Osteocyte (in vitro differentiated cells): ENCODE measurements at regions not wholly inside any gene's neighbourhood (a gene's known extent, or its start where the extent isn't known, plus 50 kb on each side); places are given as distances from the start of the nearest gene placed in this dataset.

Experiments used
- DNase-seq: peaks from one replicate; pipeline ENCODE4 v3.0.0; 2021; ENCODE audit warnings: mixed read lengths; ENCODE audit not compliant: unreplicated experiment; ENCODE audit errors: extremely low spot score
- H3K27ac Mint-ChIP-seq: one replicate; pipeline ENCODE4 v1.8.0; 2021; ENCODE audit warnings: mild to moderate bottlenecking, mixed read lengths; ENCODE audit not compliant: unreplicated experiment
- H3K27me3 Mint-ChIP-seq: one replicate; pipeline ENCODE4 v1.8.0; 2021; ENCODE audit warnings: mixed read lengths; ENCODE audit not compliant: unreplicated experiment
- H3K36me3 Mint-ChIP-seq: one replicate; pipeline ENCODE4 v1.8.0; 2021; ENCODE audit warnings: mixed read lengths; ENCODE audit not compliant: unreplicated experiment
- H3K4me1 Mint-ChIP-seq: one replicate; pipeline ENCODE4 v1.8.0; 2021; ENCODE audit warnings: mixed read lengths; ENCODE audit not compliant: unreplicated experiment
- H3K4me3 Mint-ChIP-seq: one replicate; pipeline ENCODE4 v1.8.0; 2021; ENCODE audit warnings: mild to moderate bottlenecking, moderate library complexity, mixed read lengths; ENCODE audit not compliant: unreplicated experiment
- H3K9me3 Mint-ChIP-seq: one replicate; pipeline ENCODE4 v1.8.0; 2021; ENCODE audit warnings: mixed read lengths; ENCODE audit not compliant: unreplicated experiment
- CTCF ChIP-seq: fragments of 200-600 bp; sonication (generic); IDR thresholded peaks from 2 replicates; pipeline ENCODE4 v1.5.0; 2021; ENCODE audit warnings: antibody characterized with exemption, mild to moderate bottlenecking, moderate library complexity

GRCh38 chr4:177194906-177195305 lies 114.8 kb upstream of the NEIL3 start:
- no peak for TF ChIP-seq CTCF
- no peaks in the 10 kb centered on the region for H3K36me3 Mint-ChIP-seq
- peaks cover 2% of the 10 kb centered on the region for H3K27me3 Mint-ChIP-seq
- H3K27ac Mint-ChIP-seq: no peak overlapping the region
- H3K4me3 Mint-ChIP-seq: no peak overlapping the region
- DNase-seq: no peak
- peaks cover 4% of the 10 kb centered on the region for H3K4me1 Mint-ChIP-seq
- H3K9me3 Mint-ChIP-seq: peaks cover 13% of the 10 kb centered on the region

- DNase-seq: no peak
- Mint-ChIP-seq H3K27me3 (peaks cover 4% of the 10 kb centered on the region), H3K4me3 (no peak overlapping the region), H3K27ac (no peak overlapping the region), H3K36me3 (no peaks in the 10 kb centered on the region), H3K4me1 (no peaks in the 10 kb centered on the region), H3K9me3 (peaks cover 13% of the 10 kb centered on the region)
- no peak for TF ChIP-seq CTCF
These were observed 113.1 kb upstream of the NEIL3 start for GRCh38 chr4:177196615-177197014.

GRCh38 chr4:177201614-177202013 lies 108.1 kb upstream of the NEIL3 start:
- H3K36me3 Mint-ChIP-seq: peaks cover 2% of the 10 kb centered on the region
- H3K27ac Mint-ChIP-seq: no peak overlapping the region
- no peak for DNase-seq
- no peak overlapping the region for H3K4me3 Mint-ChIP-seq
- no peaks in the 10 kb centered on the region for H3K4me1 Mint-ChIP-seq
- peaks cover 19% of the 10 kb centered on the region for H3K9me3 Mint-ChIP-seq
- no peak for TF ChIP-seq CTCF
- peaks cover 15% of the 10 kb centered on the region for H3K27me3 Mint-ChIP-seq

GRCh38 chr4:177204126-177204525 lies 105.5 kb upstream of the NEIL3 start:
- Mint-ChIP-seq H3K27ac (no peak overlapping the region), H3K4me1 (no peaks in the 10 kb centered on the region), H3K27me3 (peaks cover 17% of the 10 kb centered on the region), H3K9me3 (peaks cover 12% of the 10 kb centered on the region), H3K36me3 (peaks cover 2% of the 10 kb centered on the region), H3K4me3 (no peak overlapping the region)
- DNase-seq: no peak
- no peak for TF ChIP-seq CTCF

- H3K4me1 Mint-ChIP-seq: no peaks in the 10 kb centered on the region
- TF ChIP-seq CTCF: no peak
- no peak for DNase-seq
These were observed 94.7 kb upstream of the NEIL3 start for GRCh38 chr4:177214935-177215334.

More at GRCh38 chr4:177214935-177215334, 94.7 kb upstream of the NEIL3 start:
- peaks cover 19% of the 10 kb centered on the region for H3K27me3 Mint-ChIP-seq
- no peaks in the 10 kb centered on the region for H3K36me3 Mint-ChIP-seq
- no peaks in the 10 kb centered on the region for H3K9me3 Mint-ChIP-seq
- no peak overlapping the region for H3K4me3 Mint-ChIP-seq
- no peak overlapping the region for H3K27ac Mint-ChIP-seq
